ENCODE measurements at regions not wholly inside any gene's neighbourhood (a gene's known extent, or its start where the extent isn't known, plus 50 kb on each side); places are given as distances from the start of the nearest gene placed in this dataset.

DNA sequence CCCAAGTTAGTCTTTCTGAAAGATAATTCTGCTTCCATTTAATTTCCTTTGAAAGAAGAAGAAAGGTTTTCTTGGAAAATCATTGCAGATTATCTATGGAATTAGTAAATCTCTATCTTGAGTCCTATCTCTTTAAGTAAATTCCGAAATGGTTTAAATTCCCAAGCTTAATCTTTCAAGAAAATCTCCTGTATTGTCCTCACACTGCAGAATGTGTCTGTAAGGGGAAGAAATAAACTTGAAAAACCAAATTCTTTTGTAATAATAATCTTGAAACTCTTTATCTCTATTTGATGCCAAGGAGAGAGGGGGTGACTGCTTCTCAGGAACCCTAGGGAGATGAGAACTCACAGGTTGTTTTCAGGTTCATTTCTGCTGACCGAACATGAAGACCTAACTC lies 150.8 kb upstream of the ARHGAP28 start:
- DNase-seq (ENCODE audit: low read depth): no peak
- H3K4me3 ChIP-seq (ENCODE audit: low read depth, low read length): no peak overlapping the region
- TF ChIP-seq, protein P1, sequence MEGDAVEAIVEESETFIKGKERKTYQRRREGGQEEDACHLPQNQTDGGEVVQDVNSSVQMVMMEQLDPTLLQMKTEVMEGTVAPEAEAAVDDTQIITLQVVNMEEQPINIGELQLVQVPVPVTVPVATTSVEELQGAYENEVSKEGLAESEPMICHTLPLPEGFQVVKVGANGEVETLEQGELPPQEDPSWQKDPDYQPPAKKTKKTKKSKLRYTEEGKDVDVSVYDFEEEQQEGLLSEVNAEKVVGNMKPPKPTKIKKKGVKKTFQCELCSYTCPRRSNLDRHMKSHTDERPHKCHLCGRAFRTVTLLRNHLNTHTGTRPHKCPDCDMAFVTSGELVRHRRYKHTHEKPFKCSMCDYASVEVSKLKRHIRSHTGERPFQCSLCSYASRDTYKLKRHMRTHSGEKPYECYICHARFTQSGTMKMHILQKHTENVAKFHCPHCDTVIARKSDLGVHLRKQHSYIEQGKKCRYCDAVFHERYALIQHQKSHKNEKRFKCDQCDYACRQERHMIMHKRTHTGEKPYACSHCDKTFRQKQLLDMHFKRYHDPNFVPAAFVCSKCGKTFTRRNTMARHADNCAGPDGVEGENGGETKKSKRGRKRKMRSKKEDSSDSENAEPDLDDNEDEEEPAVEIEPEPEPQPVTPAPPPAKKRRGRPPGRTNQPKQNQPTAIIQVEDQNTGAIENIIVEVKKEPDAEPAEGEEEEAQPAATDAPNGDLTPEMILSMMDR (conservative IDR thresholded peaks at IDR 0.05; ENCODE audit: low read depth, low read length): no peak

DNA sequence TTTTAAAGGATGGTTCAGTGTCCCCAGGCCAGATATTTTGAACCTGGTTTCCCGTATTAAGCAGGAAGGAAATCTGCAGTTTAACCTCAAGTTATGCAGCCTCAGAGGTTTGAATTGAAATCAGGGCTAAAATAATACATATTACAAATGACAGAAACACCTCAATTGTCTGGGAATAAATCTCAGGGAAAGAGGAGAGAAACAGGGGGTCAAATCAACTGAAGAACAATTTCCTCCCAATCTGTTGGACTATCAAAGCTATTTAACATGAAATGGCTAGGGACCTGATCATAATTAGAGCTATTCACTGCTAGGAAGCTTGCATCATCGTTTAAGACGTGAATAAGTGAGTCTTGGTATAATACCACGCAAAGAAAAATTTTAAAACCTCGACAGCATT lies 150.0 kb upstream of the ARHGAP28 start:
- TF ChIP-seq, protein P1 (conservative IDR thresholded peaks at IDR 0.05; ENCODE audit: low read depth, low read length): no peak
- no peak for DNase-seq (ENCODE audit: low read depth)
- no peak overlapping the region for H3K4me3 ChIP-seq (ENCODE audit: low read depth, low read length)

DNA sequence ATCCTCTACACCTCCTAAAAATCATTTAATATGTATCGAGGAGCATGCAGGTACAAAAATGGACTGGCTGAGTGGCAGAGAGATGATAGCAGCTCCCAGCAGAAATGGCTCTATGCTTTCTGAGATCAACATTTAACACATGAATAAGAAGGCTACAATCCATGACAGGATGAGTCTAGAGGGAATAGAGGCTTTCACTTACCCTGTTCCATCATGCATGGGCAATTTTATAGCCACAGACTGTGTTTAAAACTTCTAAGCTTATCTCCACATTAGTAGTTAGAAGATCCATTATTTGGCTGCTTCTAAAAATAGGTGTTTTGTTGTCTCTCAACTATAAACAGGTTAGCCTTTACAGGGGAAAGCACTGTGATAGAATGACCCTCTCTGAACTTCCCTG lies 149.1 kb upstream of the ARHGAP28 start:
- TF ChIP-seq, protein P1 (conservative IDR thresholded peaks at IDR 0.05; ENCODE audit: low read depth, low read length): no peak
- no peak overlapping the region for H3K4me3 ChIP-seq (ENCODE audit: low read depth, low read length)
- DNase-seq (ENCODE audit: low read depth): no peak

DNA sequence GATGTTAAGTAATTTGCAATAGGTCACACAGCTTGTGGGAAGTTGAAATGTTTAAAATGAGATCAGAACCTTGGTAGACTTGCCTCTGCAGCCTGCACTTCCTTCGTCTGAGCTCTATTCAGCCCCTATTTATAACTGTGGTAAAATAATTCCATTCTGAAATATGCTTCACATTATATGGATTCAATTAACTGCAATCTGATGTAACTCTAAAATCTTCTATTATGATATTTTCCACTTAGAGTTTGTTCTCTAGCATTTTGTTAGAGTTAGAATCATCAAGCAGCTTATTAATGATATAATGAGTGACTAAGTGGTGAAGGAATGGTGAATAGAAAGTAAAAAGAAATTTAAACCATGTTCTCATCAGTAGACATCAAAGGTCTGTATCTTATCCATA lies 139.6 kb upstream of the ARHGAP28 start:
- TF ChIP-seq, protein P1 (conservative IDR thresholded peaks at IDR 0.05; ENCODE audit: low read depth, low read length): no peak
- no peak for DNase-seq (ENCODE audit: low read depth)
- no peak overlapping the region for H3K4me3 ChIP-seq (ENCODE audit: low read depth, low read length)

DNA sequence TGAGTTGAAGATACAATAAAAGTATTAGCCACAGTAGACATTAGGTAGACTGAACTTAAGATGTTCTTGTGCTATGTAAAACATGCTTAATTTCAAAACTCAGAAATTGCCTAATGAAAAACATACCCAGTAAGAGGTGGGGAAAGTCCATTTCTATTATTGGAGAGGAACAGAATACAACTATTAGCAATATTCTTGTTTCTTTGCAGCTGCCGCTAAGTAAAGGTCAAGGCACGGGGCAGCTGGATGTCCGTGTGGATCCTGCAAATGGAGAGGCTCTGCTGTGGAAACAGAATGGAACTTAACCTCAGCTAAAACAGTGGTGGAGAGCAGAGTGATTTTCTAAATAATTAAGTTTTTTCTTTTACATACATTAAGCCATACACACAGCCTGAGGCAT lies 139.2 kb upstream of the ARHGAP28 start:
- TF ChIP-seq, protein P1 (conservative IDR thresholded peaks at IDR 0.05; ENCODE audit: low read depth, low read length): no peak
- H3K4me3 ChIP-seq (ENCODE audit: low read depth, low read length): no peak overlapping the region
- DNase-seq (ENCODE audit: low read depth): no peak

DNA sequence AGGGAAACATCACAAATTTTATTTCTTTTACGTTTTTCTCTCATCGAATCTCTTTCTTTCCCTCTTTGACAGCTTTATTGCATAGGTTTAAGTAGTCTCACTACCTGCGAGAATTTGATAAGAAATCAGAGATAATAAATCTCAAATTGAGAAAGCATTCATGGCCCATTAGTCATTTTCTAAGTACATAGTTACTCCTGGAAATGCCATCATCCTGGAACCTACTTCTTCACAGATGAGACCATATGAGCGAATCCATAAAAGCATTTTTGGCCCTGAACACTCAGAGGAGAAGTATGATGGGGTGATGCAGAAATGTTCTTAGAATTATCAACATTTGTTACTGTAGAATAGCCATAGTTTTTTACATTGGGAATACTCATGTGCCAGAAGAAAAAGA lies 138.0 kb upstream of the ARHGAP28 start:
- DNase-seq (ENCODE audit: low read depth): no peak
- TF ChIP-seq, protein P1 (conservative IDR thresholded peaks at IDR 0.05; ENCODE audit: low read depth, low read length): no peak
- H3K4me3 ChIP-seq (ENCODE audit: low read depth, low read length): no peak overlapping the region

DNA sequence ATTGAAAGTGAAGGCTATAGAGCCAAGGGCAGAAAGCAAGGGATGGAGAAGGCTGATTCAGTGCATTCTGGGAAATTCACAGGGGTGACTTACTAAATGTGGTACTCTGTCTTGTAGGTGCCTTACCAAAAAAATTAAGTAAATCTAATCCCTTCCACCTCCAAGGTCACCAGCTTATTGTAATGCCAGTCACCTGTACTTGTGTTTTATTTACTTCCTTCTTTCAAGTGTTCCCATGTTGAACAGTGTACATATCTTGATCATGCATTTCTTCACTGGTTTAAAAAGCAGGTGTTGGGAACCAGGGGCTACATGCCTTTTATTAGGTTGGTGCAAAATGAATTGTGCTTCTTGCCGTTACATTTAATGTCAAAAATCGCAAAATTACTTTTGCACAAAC lies 137.0 kb upstream of the ARHGAP28 start:
- H3K4me3 ChIP-seq (ENCODE audit: low read depth, low read length): no peak overlapping the region
- TF ChIP-seq, protein P1 (conservative IDR thresholded peaks at IDR 0.05; ENCODE audit: low read depth, low read length): no peak
- no peak for DNase-seq (ENCODE audit: low read depth)
